ENCODE measurements at regions not wholly inside any gene's neighbourhood (a gene's known extent, or its start where the extent isn't known, plus 50 kb on each side); places are given as distances from the start of the nearest gene placed in this dataset.

- peak; percentile 25; the same call in 1 of the 2 replicates for TF ChIP-seq CTCF (conservative IDR thresholded peaks at IDR 0.05; ENCODE audit: low read depth)
- ChIA-PET POLR2A (ENCODE audit: low non-redundant PET) (no interaction called here), CTCF (interaction anchor here (0.5 to 0.6 kb wide), 4 partner anchors 20 to 510 kb away, joined by 3 to 6 read pairs (median 4); no protein-coding TSS in a partner anchor)
- H3K27ac ChIP-seq = no peak overlapping the region
- peak; percentile 13 for DNase-seq (ENCODE audit: low spot score)
Measured at GRCh38 chr2:78861546-78861945, 164.0 kb upstream of the REG3G start.

- ChIA-PET POLR2A (ENCODE audit: low non-redundant PET) (no interaction called here), CTCF (interaction anchor here (0.6 kb wide), 1 partner anchor 584 kb away, joined by 3 read pairs; no protein-coding TSS in a partner anchor)
- no peak for TF ChIP-seq CTCF (conservative IDR thresholded peaks at IDR 0.05; ENCODE audit: low read depth)
- no peak for DNase-seq (ENCODE audit: low spot score)
- H3K27ac ChIP-seq = no peak overlapping the region
Measured at GRCh38 chr2:78864205-78864604, 161.3 kb upstream of the REG3G start.

GRCh38 chr2:78865667-78866066 is 159.8 kb upstream of the REG3G start:
- TF ChIP-seq CTCF (conservative IDR thresholded peaks at IDR 0.05; ENCODE audit: low read depth) = no peak
- no peak for DNase-seq (ENCODE audit: low spot score)
- H3K27ac ChIP-seq = no peak overlapping the region
- CTCF ChIA-PET = no interaction called here
- POLR2A ChIA-PET (ENCODE audit: low non-redundant PET) = no interaction called here

- CTCF ChIA-PET = interaction anchor here (1.0 kb wide), 1 partner anchor 21 kb away, joined by 4 read pairs; no protein-coding TSS in a partner anchor
Measured at GRCh38 chr2:78870343-78870967, 155.0 kb upstream of the REG3G start.

GRCh38 chr2:78873526-78873925 is 152.0 kb upstream of the REG3G start:
- no peak for DNase-seq (ENCODE audit: low spot score)
- ChIA-PET POLR2A (ENCODE audit: low non-redundant PET) (no interaction called here), CTCF (no interaction called here)
- no peak overlapping the region for H3K27ac ChIP-seq
- TF ChIP-seq CTCF (conservative IDR thresholded peaks at IDR 0.05; ENCODE audit: low read depth) = no peak

More at GRCh38 chr2:78870343-78870967, 155.0 kb upstream of the REG3G start:
- TF ChIP-seq CTCF (conservative IDR thresholded peaks at IDR 0.05; ENCODE audit: low read depth) = no peak
- POLR2A ChIA-PET (ENCODE audit: low non-redundant PET) = no interaction called here
- DNase-seq (ENCODE audit: low spot score) = no peak
- no peak overlapping the region for H3K27ac ChIP-seq

GRCh38 chr2:78876316-78876688 is 149.2 kb upstream of the REG3G start:
- DNase-seq (ENCODE audit: low spot score) = no peak
- no peak overlapping the region for H3K27ac ChIP-seq
- no peak for TF ChIP-seq CTCF (conservative IDR thresholded peaks at IDR 0.05; ENCODE audit: low read depth)
- ChIA-PET CTCF (interaction anchor here (0.6 kb wide), 1 partner anchor 9 kb away, joined by 5 read pairs; no protein-coding TSS in a partner anchor), POLR2A (ENCODE audit: low non-redundant PET) (no interaction called here)

All from RWPE1 (cell line).